Chondrocyte (in vitro differentiated cells): ENCODE measurements at regions not wholly inside any gene's neighbourhood (a gene's known extent, or its start where the extent isn't known, plus 50 kb on each side); places are given as distances from the start of the nearest gene placed in this dataset.

ENCODE experiments used
- DNase-seq: peaks from one replicate; pipeline ENCODE4 v3.0.0; 2021; ENCODE audit warnings: mixed read lengths, low spot score
- H3K27ac Mint-ChIP-seq: one replicate; pipeline ENCODE4 v1.8.0; 2021; ENCODE audit warnings: mild to moderate bottlenecking, moderate library complexity, mixed read lengths; ENCODE audit not compliant: unreplicated experiment
- H3K27me3 Mint-ChIP-seq: 2 replicates; pipeline ENCODE4 v1.8.0; 2021; ENCODE audit warnings: low read depth, mixed read lengths
- H3K36me3 Mint-ChIP-seq: 2 replicates; pipeline ENCODE4 v1.8.0; 2021; ENCODE audit warnings: low read depth, mixed read lengths
- H3K4me1 Mint-ChIP-seq: 2 replicates; pipeline ENCODE4 v1.8.0; 2021; ENCODE audit warnings: low read depth, mild to moderate bottlenecking, mixed read lengths
- H3K4me3 Mint-ChIP-seq: one replicate; pipeline ENCODE4 v1.8.0; 2021; ENCODE audit warnings: mild to moderate bottlenecking, moderate library complexity, mixed read lengths; ENCODE audit not compliant: unreplicated experiment
- H3K9me3 Mint-ChIP-seq: 2 replicates; pipeline ENCODE4 v1.8.0; 2021; ENCODE audit warnings: low read depth, mixed read lengths
- TF ChIP-seq, protein P1 (sequence below): fragments of 200-600 bp; sonication (generic); IDR thresholded peaks from 2 replicates; pipeline ENCODE4 v1.5.0; 2021; ENCODE audit warnings: antibody characterized with exemption, mild to moderate bottlenecking, moderate library complexity

DNA sequence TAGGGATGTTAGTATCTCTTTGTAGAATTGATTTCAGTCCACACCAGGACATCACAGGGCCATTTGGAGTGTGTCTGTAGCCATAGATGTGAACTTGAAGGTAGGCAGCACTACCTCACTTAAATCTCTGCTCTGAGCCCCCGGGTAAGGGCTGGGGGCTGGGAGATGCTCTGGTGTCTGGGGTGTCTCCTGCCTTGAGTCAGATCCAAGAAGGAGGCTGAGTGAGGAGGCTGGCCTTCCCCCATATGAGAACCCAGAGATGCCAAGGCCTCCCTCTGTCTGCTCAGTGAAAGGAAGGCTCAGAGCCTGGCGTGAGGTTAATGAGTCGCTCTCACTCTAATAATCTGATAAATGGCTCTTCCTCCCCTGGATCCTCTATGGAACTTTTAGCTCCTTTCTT is 161.6 kb downstream of the ACTL8 start:
- DNase-seq = no peak
- Mint-ChIP-seq H3K27me3 (peaks cover 41% of the 10 kb centered on the region), H3K4me1 (no peaks in the 10 kb centered on the region), H3K36me3 (no peaks in the 10 kb centered on the region), H3K27ac (no peak overlapping the region), H3K4me3 (no peak overlapping the region), H3K9me3 (no peaks in the 10 kb centered on the region)
- TF ChIP-seq, protein P1, sequence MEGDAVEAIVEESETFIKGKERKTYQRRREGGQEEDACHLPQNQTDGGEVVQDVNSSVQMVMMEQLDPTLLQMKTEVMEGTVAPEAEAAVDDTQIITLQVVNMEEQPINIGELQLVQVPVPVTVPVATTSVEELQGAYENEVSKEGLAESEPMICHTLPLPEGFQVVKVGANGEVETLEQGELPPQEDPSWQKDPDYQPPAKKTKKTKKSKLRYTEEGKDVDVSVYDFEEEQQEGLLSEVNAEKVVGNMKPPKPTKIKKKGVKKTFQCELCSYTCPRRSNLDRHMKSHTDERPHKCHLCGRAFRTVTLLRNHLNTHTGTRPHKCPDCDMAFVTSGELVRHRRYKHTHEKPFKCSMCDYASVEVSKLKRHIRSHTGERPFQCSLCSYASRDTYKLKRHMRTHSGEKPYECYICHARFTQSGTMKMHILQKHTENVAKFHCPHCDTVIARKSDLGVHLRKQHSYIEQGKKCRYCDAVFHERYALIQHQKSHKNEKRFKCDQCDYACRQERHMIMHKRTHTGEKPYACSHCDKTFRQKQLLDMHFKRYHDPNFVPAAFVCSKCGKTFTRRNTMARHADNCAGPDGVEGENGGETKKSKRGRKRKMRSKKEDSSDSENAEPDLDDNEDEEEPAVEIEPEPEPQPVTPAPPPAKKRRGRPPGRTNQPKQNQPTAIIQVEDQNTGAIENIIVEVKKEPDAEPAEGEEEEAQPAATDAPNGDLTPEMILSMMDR = no peak

DNA sequence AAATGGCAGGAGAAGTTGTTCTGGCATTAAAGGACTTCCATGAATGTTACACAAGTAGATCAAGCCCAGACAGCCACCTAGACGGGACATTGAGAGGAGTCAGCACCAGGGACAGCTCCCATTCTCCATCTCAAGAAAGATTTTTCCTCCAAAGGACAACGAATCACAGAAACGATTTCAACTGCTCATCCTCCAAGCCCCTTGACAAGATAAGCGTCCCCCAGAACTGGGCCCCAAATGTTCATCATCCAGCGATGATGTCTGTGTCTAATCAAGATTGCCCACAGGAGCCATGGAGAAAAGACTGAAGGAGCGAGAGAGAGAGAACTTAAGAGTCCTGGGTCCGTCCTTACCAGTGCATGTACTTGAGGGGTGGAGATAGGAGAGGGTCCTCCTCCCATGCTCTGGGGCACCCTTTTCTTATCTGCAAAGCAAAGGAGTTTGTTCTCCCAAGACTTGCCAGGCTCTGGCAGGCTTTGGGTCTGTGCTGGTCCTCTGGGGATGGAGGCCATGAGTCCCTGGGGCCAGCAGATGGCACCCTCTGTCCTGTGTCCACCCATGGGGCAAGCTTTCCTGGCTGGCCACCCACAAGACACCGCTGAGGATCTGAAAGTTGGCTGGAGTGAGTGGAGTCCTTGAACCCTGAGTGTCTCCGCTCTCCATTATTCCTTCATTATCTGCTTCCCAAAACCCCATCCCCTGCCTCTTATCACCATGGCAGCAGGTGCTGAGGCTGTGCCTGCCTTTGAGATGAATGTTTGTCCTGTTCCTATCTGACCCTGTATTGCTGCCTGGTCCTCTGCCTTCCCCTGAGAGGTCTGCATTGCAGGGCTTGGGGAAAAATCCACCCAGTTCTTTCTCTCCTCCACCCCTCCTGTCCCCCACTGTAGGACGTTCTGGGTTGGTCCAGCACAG is 164.6 kb downstream of the ACTL8 start:
- TF ChIP-seq, protein P1 = peak; percentile 13
- DNase-seq = no peak
- Mint-ChIP-seq H3K9me3 (no peaks in the 10 kb centered on the region), H3K4me1 (no peaks in the 10 kb centered on the region), H3K36me3 (no peaks in the 10 kb centered on the region), H3K27ac (no peak overlapping the region), H3K4me3 (no peak overlapping the region), H3K27me3 (peaks cover 26% of the 10 kb centered on the region)

DNA sequence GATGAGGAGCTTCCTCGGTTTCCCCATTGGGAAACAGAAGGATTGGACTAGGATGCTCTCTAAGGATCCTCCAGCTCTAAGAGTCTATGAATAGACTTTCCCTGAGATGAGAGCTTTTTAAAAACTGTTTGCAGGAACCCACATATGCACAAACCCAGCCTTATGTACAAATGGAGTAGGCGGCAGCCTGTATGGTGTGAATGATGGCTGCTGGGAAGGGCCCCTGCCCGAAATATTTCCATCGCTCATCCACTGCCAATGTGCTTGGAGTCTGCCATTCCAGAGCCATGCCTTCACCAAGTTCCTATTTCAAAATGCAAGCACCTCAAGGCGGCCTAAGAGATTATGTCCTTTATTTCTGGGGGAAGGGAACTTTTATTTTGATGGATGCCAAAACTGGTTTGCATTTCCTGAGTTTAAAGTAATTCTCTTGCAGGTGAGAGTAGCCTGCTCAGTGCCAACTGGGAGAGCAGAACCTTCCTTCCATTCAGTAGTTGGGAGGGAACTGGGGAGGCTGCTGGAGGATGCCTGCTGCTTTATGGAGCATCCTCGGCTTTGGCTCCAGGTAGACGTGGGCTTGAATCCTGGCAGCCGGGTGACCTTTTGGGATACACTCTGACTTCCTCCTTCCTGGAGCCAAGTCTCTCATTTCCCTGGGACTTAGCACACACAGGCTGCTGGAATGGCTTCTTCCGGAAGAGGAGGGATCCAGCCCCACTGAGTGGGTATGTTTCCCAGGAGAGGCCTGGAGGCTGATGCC is 165.9 kb downstream of the ACTL8 start:
- no peak for DNase-seq
- Mint-ChIP-seq H3K27me3 (peaks cover 21% of the 10 kb centered on the region), H3K36me3 (no peaks in the 10 kb centered on the region), H3K9me3 (no peaks in the 10 kb centered on the region), H3K27ac (no peak overlapping the region), H3K4me3 (no peak overlapping the region), H3K4me1 (no peaks in the 10 kb centered on the region)
- TF ChIP-seq, protein P1 = no peak

DNA sequence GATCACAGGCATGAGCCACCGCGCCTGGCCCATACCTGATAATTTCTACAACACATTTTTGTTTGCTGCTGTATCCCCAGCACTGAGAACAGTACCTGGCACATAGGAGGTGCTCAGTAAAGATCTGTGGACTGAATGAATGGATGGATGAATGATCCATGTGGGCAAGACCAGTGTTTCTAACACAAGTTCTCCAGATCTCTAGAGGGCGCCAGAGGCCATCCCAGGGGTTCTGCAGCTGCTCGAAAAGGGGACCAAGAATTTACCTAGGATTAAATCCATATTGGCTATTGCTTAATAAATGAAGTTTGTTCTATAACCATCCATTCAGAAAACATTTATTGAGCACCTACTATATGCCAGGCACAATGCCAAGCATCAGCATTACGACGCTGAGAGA is 167.7 kb downstream of the ACTL8 start:
- Mint-ChIP-seq H3K4me3 (no peak overlapping the region), H3K27me3 (peaks cover 22% of the 10 kb centered on the region), H3K36me3 (no peaks in the 10 kb centered on the region), H3K27ac (no peak overlapping the region), H3K9me3 (no peaks in the 10 kb centered on the region), H3K4me1 (no peaks in the 10 kb centered on the region)
- DNase-seq = no peak
- TF ChIP-seq, protein P1 = peak; percentile 66

DNA sequence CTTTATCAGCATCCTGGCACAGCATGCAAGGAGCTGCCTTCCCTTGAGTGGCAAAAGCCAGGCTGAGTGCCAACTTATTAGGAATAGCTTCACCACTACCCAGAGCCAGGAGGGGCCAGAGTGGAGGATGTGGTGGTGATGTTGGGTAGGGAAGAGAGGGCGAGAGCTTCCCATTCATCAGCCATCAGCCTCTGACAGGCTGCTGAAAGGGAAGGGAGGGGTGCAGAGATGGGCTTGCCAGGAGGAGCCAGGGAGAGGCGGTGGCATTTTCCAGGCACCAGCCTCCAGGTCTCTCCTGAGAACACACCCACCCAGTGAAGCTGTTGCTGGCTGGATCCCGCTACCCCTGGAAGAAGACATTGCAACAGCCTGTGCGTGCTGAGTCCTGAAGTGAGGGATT is 168.5 kb downstream of the ACTL8 start:
- TF ChIP-seq, protein P1 = no peak
- H3K27ac Mint-ChIP-seq = no peak overlapping the region
- no peaks in the 10 kb centered on the region for H3K36me3 Mint-ChIP-seq

More for the DNA sequence above, 168.5 kb downstream of the ACTL8 start:
- Mint-ChIP-seq H3K4me3 (no peak overlapping the region), H3K27me3 (peaks cover 21% of the 10 kb centered on the region), H3K4me1 (no peaks in the 10 kb centered on the region), H3K9me3 (no peaks in the 10 kb centered on the region)
- no peak for DNase-seq
